ENCODE measurements at regions not wholly inside any gene's neighbourhood (a gene's known extent, or its start where the extent isn't known, plus 50 kb on each side); places are given as distances from the start of the nearest gene placed in this dataset.
"Not testable (repeated sequence)": the region's sequence is repeated elsewhere in the genome, so short reads cannot be mapped to it uniquely, and the experiment has no call there.

GRCh38 chr1:66424530-66424929 is 109.4 kb upstream of the SGIP1 start:
- DNase-seq = not testable (repeated sequence)

- no peak for DNase-seq
Measured at GRCh38 chr1:66426239-66426853, 107.6 kb upstream of the SGIP1 start.

GRCh38 chr1:66430815-66431214 is 103.1 kb upstream of the SGIP1 start:
- DNase-seq = not testable (repeated sequence)

- no peak for DNase-seq
Measured at GRCh38 chr1:66431999-66432398, 102.0 kb upstream of the SGIP1 start.

- DNase-seq = no peak
Measured at GRCh38 chr1:66433611-66434010, 100.3 kb upstream of the SGIP1 start.

GRCh38 chr1:66434096-66434495 is 99.9 kb upstream of the SGIP1 start:
- DNase-seq = no peak

GRCh38 chr1:66435541-66435940 is 98.4 kb upstream of the SGIP1 start:
- no peak for DNase-seq

- no peak for DNase-seq
Measured at GRCh38 chr1:66436378-66437135, 97.4 kb upstream of the SGIP1 start.

GRCh38 chr1:66437136-66437401 is 96.9 kb upstream of the SGIP1 start:
- DNase-seq = no peak

GRCh38 chr1:66438062-66438461 is 95.9 kb upstream of the SGIP1 start:
- DNase-seq = no peak

- no peak for DNase-seq
Measured at GRCh38 chr1:66438501-66438900, 95.5 kb upstream of the SGIP1 start.

GRCh38 chr1:66439031-66439740 is 94.8 kb upstream of the SGIP1 start:
- DNase-seq = no peak

GRCh38 chr1:66443793-66444192 is 90.2 kb upstream of the SGIP1 start:
- no peak for DNase-seq

GRCh38 chr1:66444438-66445265 is 89.3 kb upstream of the SGIP1 start:
- no peak for DNase-seq

GRCh38 chr1:66445492-66446181 is 88.3 kb upstream of the SGIP1 start:
- DNase-seq = peak; percentile 28

GRCh38 chr1:66446261-66447001 is 87.5 kb upstream of the SGIP1 start:
- DNase-seq = no peak

- no peak for DNase-seq
Measured at GRCh38 chr1:66450043-66450514, 83.9 kb upstream of the SGIP1 start.

GRCh38 chr1:66450847-66451246 is 83.1 kb upstream of the SGIP1 start:
- DNase-seq = no peak

- no peak for DNase-seq
Measured at GRCh38 chr1:66452162-66452561, 81.8 kb upstream of the SGIP1 start.

GRCh38 chr1:66452982-66453381 is 81.0 kb upstream of the SGIP1 start:
- no peak for DNase-seq

- no peak for DNase-seq
Measured at GRCh38 chr1:66455446-66455845, 78.5 kb upstream of the SGIP1 start.

- DNase-seq = no peak
Measured at GRCh38 chr1:66460776-66461175, 73.2 kb upstream of the SGIP1 start.
